CD4-positive, alpha-beta T cell treated with Interleukin-4 for 1 hour (primary cell): ENCODE measurements at regions not wholly inside any gene's neighbourhood (a gene's known extent, or its start where the extent isn't known, plus 50 kb on each side); places are given as distances from the start of the nearest gene placed in this dataset.

Experiments
- DNase-seq, 2 donors: peaks; one replicate each; pipeline ENCODE4 v3.0.0-alpha.2; 2020 to 2022

- DNase-seq = no peak
These were observed 217.2 kb upstream of the UMPS start for GRCh38 chr3:124512881-124513609.

- no peak for DNase-seq
These were observed 216.6 kb upstream of the UMPS start for GRCh38 chr3:124513610-124513997.

GRCh38 chr3:124514683-124515082 is 215.6 kb upstream of the UMPS start:
- no peak for DNase-seq

GRCh38 chr3:124516333-124516732 is 213.9 kb upstream of the UMPS start:
- no peak for DNase-seq

- no peak for DNase-seq
These were observed 212.9 kb upstream of the UMPS start for GRCh38 chr3:124517306-124517705.

- no peak for DNase-seq
These were observed 211.9 kb upstream of the UMPS start for GRCh38 chr3:124518350-124518749.

GRCh38 chr3:124519591-124520194 is 210.6 kb upstream of the UMPS start:
- no peak for DNase-seq

- DNase-seq = no peak
These were observed 209.3 kb upstream of the UMPS start for GRCh38 chr3:124520970-124521369.

- DNase-seq = no peak
These were observed 208.1 kb upstream of the UMPS start for GRCh38 chr3:124522082-124522625.

- DNase-seq = no peak
These were observed 203.7 kb upstream of the UMPS start for GRCh38 chr3:124526601-124527000.

GRCh38 chr3:124529826-124530571 is 200.3 kb upstream of the UMPS start:
- DNase-seq = no peak

- no peak for DNase-seq
These were observed 199.3 kb upstream of the UMPS start for GRCh38 chr3:124530916-124531315.

GRCh38 chr3:124532071-124532470 is 198.2 kb upstream of the UMPS start:
- DNase-seq = no peak

GRCh38 chr3:124535306-124535705 is 194.9 kb upstream of the UMPS start:
- DNase-seq = no peak

GRCh38 chr3:124540550-124541211 is 189.6 kb upstream of the UMPS start:
- DNase-seq = no peak

GRCh38 chr3:124542214-124542869 is 187.9 kb upstream of the UMPS start:
- DNase-seq = no peak

GRCh38 chr3:124545891-124546290 is 184.4 kb upstream of the UMPS start:
- DNase-seq = no peak

- DNase-seq = no peak
These were observed 178.0 kb upstream of the UMPS start for GRCh38 chr3:124552224-124552623.

GRCh38 chr3:124553178-124553577 is 177.1 kb upstream of the UMPS start:
- no peak for DNase-seq

- DNase-seq = no peak
These were observed 173.6 kb upstream of the UMPS start for GRCh38 chr3:124556636-124557035.

GRCh38 chr3:124557433-124558232 is 172.6 kb upstream of the UMPS start:
- no peak for DNase-seq
